ENCODE measurements at regions not wholly inside any gene's neighbourhood (a gene's known extent, or its start where the extent isn't known, plus 50 kb on each side); places are given as distances from the start of the nearest gene placed in this dataset.

GRCh38 chr4:116361790-116362189, 723.6 kb downstream of the TRAM1L1 start:
- Histone ChIP-seq H3K4me3 (ENCODE audit: low read depth, low read length) (no peak overlapping the region), H3K36me3 (ENCODE audit: insufficient read depth, low read length) (no peaks in the 10 kb centered on the region), H2AFZ (ENCODE audit: low read length, unreplicated experiment) (no peak overlapping the region), H3K4me1 (ENCODE audit: control insufficient read depth, insufficient read depth, low read length, unreplicated experiment) (no peaks in the 10 kb centered on the region), H3K79me2 (ENCODE audit: control insufficient read depth, insufficient read depth, low read length, unreplicated experiment) (no peaks in the 10 kb centered on the region), H3K27me3 (ENCODE audit: insufficient read depth, low read length) (no peaks in the 10 kb centered on the region), H3K27ac (ENCODE audit: low read depth, low read length) (no peak overlapping the region)

GRCh38 chr4:116358633-116359222, 726.6 kb downstream of the TRAM1L1 start:
- no peaks in the 10 kb centered on the region for H3K36me3 ChIP-seq (ENCODE audit: insufficient read depth, low read length)
- H3K27ac ChIP-seq (ENCODE audit: low read depth, low read length), result no peak overlapping the region
- no peaks in the 10 kb centered on the region for H3K4me1 ChIP-seq (ENCODE audit: control insufficient read depth, insufficient read depth, low read length, unreplicated experiment)
- no peak overlapping the region for H2AFZ ChIP-seq (ENCODE audit: low read length, unreplicated experiment)
- H3K27me3 ChIP-seq (ENCODE audit: insufficient read depth, low read length), result no peaks in the 10 kb centered on the region
- H3K79me2 ChIP-seq (ENCODE audit: control insufficient read depth, insufficient read depth, low read length, unreplicated experiment), result no peaks in the 10 kb centered on the region
- H3K4me3 ChIP-seq (ENCODE audit: low read depth, low read length), result no peak overlapping the region

DNA sequence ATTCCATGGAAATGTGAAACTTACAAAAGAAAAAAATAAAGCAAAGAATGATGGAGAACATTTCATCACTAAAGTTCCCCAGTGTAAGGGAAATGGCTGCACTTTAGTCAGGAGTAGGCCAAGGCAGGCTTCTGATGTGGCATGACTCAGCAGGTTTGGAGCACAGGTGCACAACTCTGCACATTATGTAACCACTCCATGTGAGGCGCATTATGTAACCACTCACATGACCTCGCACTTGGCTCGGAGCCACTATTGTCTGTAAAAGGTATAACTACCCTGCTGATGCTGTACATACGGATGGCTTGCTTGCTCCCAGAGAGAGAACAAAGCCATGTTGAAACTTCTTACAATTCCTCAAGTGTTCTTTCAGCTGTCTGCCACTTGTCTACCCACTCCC, 727.6 kb downstream of the TRAM1L1 start:
- Histone ChIP-seq H3K79me2 (ENCODE audit: control insufficient read depth, insufficient read depth, low read length, unreplicated experiment) (no peaks in the 10 kb centered on the region), H2AFZ (ENCODE audit: low read length, unreplicated experiment) (no peak overlapping the region), H3K4me1 (ENCODE audit: control insufficient read depth, insufficient read depth, low read length, unreplicated experiment) (no peaks in the 10 kb centered on the region), H3K4me3 (ENCODE audit: low read depth, low read length) (no peak overlapping the region), H3K36me3 (ENCODE audit: insufficient read depth, low read length) (no peaks in the 10 kb centered on the region), H3K27me3 (ENCODE audit: insufficient read depth, low read length) (no peaks in the 10 kb centered on the region), H3K27ac (ENCODE audit: low read depth, low read length) (no peak overlapping the region)

DNA sequence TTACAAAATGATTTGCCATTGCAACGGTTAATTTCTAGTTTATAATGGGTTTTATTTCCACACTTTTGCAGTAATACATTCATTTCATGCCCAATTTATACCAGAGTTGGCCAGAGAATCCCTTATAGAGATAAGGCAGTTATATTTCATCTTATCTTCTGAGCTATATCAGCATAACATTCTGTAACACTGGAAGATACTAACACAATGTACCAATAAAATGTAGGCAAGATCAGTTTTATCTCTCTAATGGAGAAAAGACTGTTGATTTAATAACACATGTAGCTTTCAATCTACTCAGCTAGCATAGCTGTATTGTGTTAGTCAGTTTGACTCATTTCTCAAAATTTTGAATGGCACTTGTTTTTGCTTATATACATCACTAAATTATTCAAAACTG, 738.6 kb downstream of the TRAM1L1 start:
- H3K79me2 ChIP-seq (ENCODE audit: control insufficient read depth, insufficient read depth, low read length, unreplicated experiment), result no peaks in the 10 kb centered on the region
- H3K4me1 ChIP-seq (ENCODE audit: control insufficient read depth, insufficient read depth, low read length, unreplicated experiment), result no peaks in the 10 kb centered on the region
- H3K27ac ChIP-seq (ENCODE audit: low read depth, low read length), result no peak overlapping the region
- H3K27me3 ChIP-seq (ENCODE audit: insufficient read depth, low read length), result no peaks in the 10 kb centered on the region
- H3K4me3 ChIP-seq (ENCODE audit: low read depth, low read length), result no peak overlapping the region
- H3K36me3 ChIP-seq (ENCODE audit: insufficient read depth, low read length), result no peaks in the 10 kb centered on the region
- no peak overlapping the region for H2AFZ ChIP-seq (ENCODE audit: low read length, unreplicated experiment)

DNA sequence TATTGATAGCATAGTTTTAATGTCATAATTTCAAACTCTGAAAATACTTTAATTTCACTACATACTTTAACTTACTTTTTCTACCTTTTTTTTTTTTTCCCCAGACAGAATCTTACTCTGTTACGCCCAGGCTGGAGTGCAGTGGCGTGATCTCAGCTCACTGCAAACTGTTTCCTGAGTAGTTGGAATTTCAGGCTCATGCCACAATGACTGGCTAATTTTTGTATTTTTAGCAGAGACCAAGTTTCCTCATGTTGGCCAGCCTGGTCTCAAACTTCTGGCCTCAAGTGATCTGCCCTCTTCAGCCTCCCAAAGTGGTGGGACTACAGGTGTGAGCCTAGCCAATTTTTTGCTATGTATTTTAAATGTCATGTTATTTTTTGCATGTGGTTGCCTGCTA, 741.6 kb downstream of the TRAM1L1 start:
- H3K79me2 ChIP-seq (ENCODE audit: control insufficient read depth, insufficient read depth, low read length, unreplicated experiment), result no peaks in the 10 kb centered on the region
- no peak overlapping the region for H3K4me3 ChIP-seq (ENCODE audit: low read depth, low read length)
- no peaks in the 10 kb centered on the region for H3K36me3 ChIP-seq (ENCODE audit: insufficient read depth, low read length)
- no peaks in the 10 kb centered on the region for H3K4me1 ChIP-seq (ENCODE audit: control insufficient read depth, insufficient read depth, low read length, unreplicated experiment)
- H2AFZ ChIP-seq (ENCODE audit: low read length, unreplicated experiment), result no peak overlapping the region
- H3K27me3 ChIP-seq (ENCODE audit: insufficient read depth, low read length), result no peaks in the 10 kb centered on the region
- no peak overlapping the region for H3K27ac ChIP-seq (ENCODE audit: low read depth, low read length)

DNA sequence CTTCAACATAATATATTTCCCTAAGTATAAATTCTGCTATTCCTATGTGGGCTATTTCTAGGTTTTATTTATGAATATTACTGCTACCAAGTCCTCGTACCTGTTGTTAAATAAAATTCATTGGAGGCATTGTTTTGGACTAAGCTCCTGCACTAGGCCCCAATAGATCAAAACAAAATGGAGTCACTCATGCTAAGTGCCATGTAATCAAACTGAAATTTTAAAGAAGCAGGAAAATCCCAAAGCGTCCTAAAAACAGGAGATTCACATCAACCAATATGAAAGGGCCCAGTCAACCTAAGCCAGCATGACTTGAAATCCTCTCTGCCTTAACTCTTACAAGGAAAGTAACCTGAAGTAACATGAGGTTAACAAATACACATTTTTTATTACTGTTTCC, 743.2 kb downstream of the TRAM1L1 start:
- Histone ChIP-seq H3K4me3 (ENCODE audit: low read depth, low read length) (no peak overlapping the region), H3K79me2 (ENCODE audit: control insufficient read depth, insufficient read depth, low read length, unreplicated experiment) (no peaks in the 10 kb centered on the region), H3K36me3 (ENCODE audit: insufficient read depth, low read length) (no peaks in the 10 kb centered on the region), H2AFZ (ENCODE audit: low read length, unreplicated experiment) (no peak overlapping the region), H3K27me3 (ENCODE audit: insufficient read depth, low read length) (no peaks in the 10 kb centered on the region), H3K4me1 (ENCODE audit: control insufficient read depth, insufficient read depth, low read length, unreplicated experiment) (no peaks in the 10 kb centered on the region), H3K27ac (ENCODE audit: low read depth, low read length) (no peak overlapping the region)

DNA sequence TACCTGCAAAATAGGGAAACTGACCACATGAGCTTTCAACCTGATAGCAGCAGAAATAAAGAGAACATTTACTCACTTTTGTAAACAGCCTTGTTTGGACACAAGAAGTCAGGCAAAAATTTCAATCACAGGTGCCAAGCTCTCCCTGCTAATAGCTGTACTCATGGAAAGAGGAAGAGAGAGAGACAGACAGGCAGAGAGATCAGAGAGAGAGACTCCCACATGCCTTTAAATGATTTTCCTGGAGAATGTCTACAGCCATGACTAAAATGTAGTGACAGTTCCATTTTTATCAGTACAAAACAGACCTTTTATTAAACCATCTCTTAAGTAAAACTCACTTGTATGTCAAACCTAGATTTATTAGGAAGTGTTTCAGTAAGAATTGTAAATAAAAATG, 752.9 kb downstream of the TRAM1L1 start:
- Histone ChIP-seq H3K4me1 (ENCODE audit: control insufficient read depth, insufficient read depth, low read length, unreplicated experiment) (no peaks in the 10 kb centered on the region), H3K36me3 (ENCODE audit: insufficient read depth, low read length) (no peaks in the 10 kb centered on the region), H2AFZ (ENCODE audit: low read length, unreplicated experiment) (no peak overlapping the region), H3K4me3 (ENCODE audit: low read depth, low read length) (no peak overlapping the region), H3K79me2 (ENCODE audit: control insufficient read depth, insufficient read depth, low read length, unreplicated experiment) (no peaks in the 10 kb centered on the region), H3K27me3 (ENCODE audit: insufficient read depth, low read length) (no peaks in the 10 kb centered on the region), H3K27ac (ENCODE audit: low read depth, low read length) (no peak overlapping the region)

GRCh38 chr4:116328261-116328860, 757.0 kb downstream of the TRAM1L1 start:
- Histone ChIP-seq H3K27me3 (ENCODE audit: insufficient read depth, low read length) (no peaks in the 10 kb centered on the region), H3K4me3 (ENCODE audit: low read depth, low read length) (no peak overlapping the region), H3K27ac (ENCODE audit: low read depth, low read length) (no peak overlapping the region), H3K36me3 (ENCODE audit: insufficient read depth, low read length) (no peaks in the 10 kb centered on the region), H3K4me1 (ENCODE audit: control insufficient read depth, insufficient read depth, low read length, unreplicated experiment) (no peaks in the 10 kb centered on the region), H2AFZ (ENCODE audit: low read length, unreplicated experiment) (no peak overlapping the region), H3K79me2 (ENCODE audit: control insufficient read depth, insufficient read depth, low read length, unreplicated experiment) (no peaks in the 10 kb centered on the region)

- H3K27ac ChIP-seq (ENCODE audit: low read depth, low read length), result no peak overlapping the region
- no peaks in the 10 kb centered on the region for H3K79me2 ChIP-seq (ENCODE audit: control insufficient read depth, insufficient read depth, low read length, unreplicated experiment)
- H3K4me1 ChIP-seq (ENCODE audit: control insufficient read depth, insufficient read depth, low read length, unreplicated experiment), result no peaks in the 10 kb centered on the region
- H3K36me3 ChIP-seq (ENCODE audit: insufficient read depth, low read length), result no peaks in the 10 kb centered on the region
- H3K27me3 ChIP-seq (ENCODE audit: insufficient read depth, low read length), result no peaks in the 10 kb centered on the region
- H3K4me3 ChIP-seq (ENCODE audit: low read depth, low read length), result no peak overlapping the region
- no peak overlapping the region for H2AFZ ChIP-seq (ENCODE audit: low read length, unreplicated experiment)
Measured at GRCh38 chr4:116323606-116324005, 761.8 kb downstream of the TRAM1L1 start.

- Histone ChIP-seq H3K79me2 (ENCODE audit: control insufficient read depth, insufficient read depth, low read length, unreplicated experiment) (no peaks in the 10 kb centered on the region), H3K4me3 (ENCODE audit: low read depth, low read length) (no peak overlapping the region), H2AFZ (ENCODE audit: low read length, unreplicated experiment) (no peak overlapping the region), H3K27ac (ENCODE audit: low read depth, low read length) (no peak overlapping the region), H3K36me3 (ENCODE audit: insufficient read depth, low read length) (no peaks in the 10 kb centered on the region), H3K4me1 (ENCODE audit: control insufficient read depth, insufficient read depth, low read length, unreplicated experiment) (no peaks in the 10 kb centered on the region), H3K27me3 (ENCODE audit: insufficient read depth, low read length) (no peaks in the 10 kb centered on the region)
Measured at GRCh38 chr4:116321471-116321870, 763.9 kb downstream of the TRAM1L1 start.

GRCh38 chr4:116320859-116321258, 764.5 kb downstream of the TRAM1L1 start:
- Histone ChIP-seq H3K4me1 (ENCODE audit: control insufficient read depth, insufficient read depth, low read length, unreplicated experiment) (no peaks in the 10 kb centered on the region), H2AFZ (ENCODE audit: low read length, unreplicated experiment) (no peak overlapping the region), H3K27me3 (ENCODE audit: insufficient read depth, low read length) (no peaks in the 10 kb centered on the region), H3K4me3 (ENCODE audit: low read depth, low read length) (no peak overlapping the region), H3K79me2 (ENCODE audit: control insufficient read depth, insufficient read depth, low read length, unreplicated experiment) (no peaks in the 10 kb centered on the region), H3K27ac (ENCODE audit: low read depth, low read length) (no peak overlapping the region), H3K36me3 (ENCODE audit: insufficient read depth, low read length) (no peaks in the 10 kb centered on the region)

Data from ACC112 (cell line).